Stimulated activated naive B cell treated with anti-CD40 and anti-IgM and Interleukin-4, amounts not matched to agents 10 μg/mL and 1 μg/mL and 100 μg/mL, for 72 hours (primary cell): ENCODE measurements at regions not wholly inside any gene's neighbourhood (a gene's known extent, or its start where the extent isn't known, plus 50 kb on each side); places are given as distances from the start of the nearest gene placed in this dataset.

Source experiments
- ATAC-seq, 2 donors: fragments of 150-1000 bp; cut with Tn5 transposase; replicated peaks; 2 replicates each; pipeline ENCODE4 v1.10.0; 2021; ENCODE audit warnings: moderate library complexity in 1 of 2
- DNase-seq: peaks from one replicate; pipeline ENCODE4 v3.0.0; 2021
- H3K27ac Mint-ChIP-seq: one replicate; pipeline ENCODE4 v1.8.0; 2022; ENCODE audit warnings: mild to moderate bottlenecking, mixed read lengths
- H3K27me3 Mint-ChIP-seq, 2 donors: one replicate each; pipeline ENCODE4 v1.8.0; 2022; ENCODE audit warnings: mixed read lengths in 2 of 2
- H3K36me3 Mint-ChIP-seq, 2 donors: one replicate each; pipeline ENCODE4 v1.8.0; 2022; ENCODE audit warnings: mixed read lengths in 2 of 2, mild to moderate bottlenecking in 1 of 2
- H3K4me1 Mint-ChIP-seq, 2 donors: one replicate each; pipeline ENCODE4 v1.8.0; 2022; ENCODE audit warnings: mixed read lengths in 2 of 2, mild to moderate bottlenecking in 1 of 2
- H3K4me3 Mint-ChIP-seq, 2 donors: one replicate each; pipeline ENCODE4 v1.8.0; 2022; ENCODE audit warnings: mild to moderate bottlenecking in 2 of 2, mixed read lengths in 2 of 2, moderate library complexity in 1 of 2
- H3K9me3 Mint-ChIP-seq, 2 donors: one replicate each; pipeline ENCODE4 v1.8.0; 2022; ENCODE audit warnings: mixed read lengths in 2 of 2, mild to moderate bottlenecking in 1 of 2

- Mint-ChIP-seq H3K36me3 (no peaks in the 10 kb centered on the region), H3K4me3 (no peak overlapping the region), H3K27me3 (no peaks in the 10 kb centered on the region), H3K4me1 (peaks cover 15 to 28% of the 10 kb centered on the region in 2 donors), H3K27ac (peak overlapping the region; percentile 2), H3K9me3 (no peaks in the 10 kb centered on the region)
- ATAC-seq = peak; percentile 54 to 78
- no peak for DNase-seq
Observed at GRCh38 chr6:90445533-90446108, 141.3 kb downstream of the MAP3K7 start.

GRCh38 chr6:90444160-90444714 is 142.6 kb downstream of the MAP3K7 start:
- H3K4me3 Mint-ChIP-seq = no peak overlapping the region
- DNase-seq (no peak), ATAC-seq (no peak)
- no peaks in the 10 kb centered on the region for H3K27me3 Mint-ChIP-seq
- peaks cover 20 to 28% of the 10 kb centered on the region in 2 donors for H3K4me1 Mint-ChIP-seq
- no peak overlapping the region for H3K27ac Mint-ChIP-seq
- H3K9me3 Mint-ChIP-seq = no peaks in the 10 kb centered on the region
- no peaks in the 10 kb centered on the region for H3K36me3 Mint-ChIP-seq

GRCh38 chr6:90442366-90442765 is 144.5 kb downstream of the MAP3K7 start:
- Mint-ChIP-seq H3K9me3 (no peaks in the 10 kb centered on the region), H3K27me3 (no peaks in the 10 kb centered on the region), H3K4me1 (peaks cover 20 to 28% of the 10 kb centered on the region in 2 donors), H3K27ac (no peak overlapping the region), H3K4me3 (no peak overlapping the region), H3K36me3 (no peaks in the 10 kb centered on the region)
- DNase-seq (no peak), ATAC-seq (no peak)

GRCh38 chr6:90440586-90441283 is 144.1 kb upstream of the BACH2 start:
- Mint-ChIP-seq H3K27me3 (no peaks in the 10 kb centered on the region), H3K4me3 (no peak overlapping the region), H3K27ac (no peak overlapping the region), H3K9me3 (no peaks in the 10 kb centered on the region), H3K36me3 (no peaks in the 10 kb centered on the region), H3K4me1 (peaks cover 14 to 16% of the 10 kb centered on the region in 2 donors)
- ATAC-seq (no peak), DNase-seq (no peak)

GRCh38 chr6:90439586-90439985 is 142.9 kb upstream of the BACH2 start:
- ATAC-seq (no peak), DNase-seq (no peak)
- no peak overlapping the region for H3K4me3 Mint-ChIP-seq
- no peaks in the 10 kb centered on the region for H3K27me3 Mint-ChIP-seq
- H3K4me1 Mint-ChIP-seq = peaks cover 4 to 8% of the 10 kb centered on the region in 2 donors
- peaks cover 0 to 4% of the 10 kb centered on the region in 2 donors for H3K36me3 Mint-ChIP-seq
- H3K27ac Mint-ChIP-seq = no peak overlapping the region
- H3K9me3 Mint-ChIP-seq = no peaks in the 10 kb centered on the region

GRCh38 chr6:90436403-90436802 is 139.8 kb upstream of the BACH2 start:
- ATAC-seq (no peak), DNase-seq (no peak)
- H3K4me3 Mint-ChIP-seq = no peak overlapping the region
- no peak overlapping the region for H3K27ac Mint-ChIP-seq
- peaks cover 8 to 16% of the 10 kb centered on the region in 2 donors for H3K9me3 Mint-ChIP-seq
- no peaks in the 10 kb centered on the region for H3K27me3 Mint-ChIP-seq
- peaks cover 11 to 17% of the 10 kb centered on the region in 2 donors for H3K36me3 Mint-ChIP-seq
- peaks cover 0 to 5% of the 10 kb centered on the region in 2 donors for H3K4me1 Mint-ChIP-seq

- Mint-ChIP-seq H3K27me3 (no peaks in the 10 kb centered on the region), H3K9me3 (peaks cover 10 to 20% of the 10 kb centered on the region in 2 donors), H3K27ac (no peak overlapping the region), H3K4me1 (peaks cover 0 to 5% of the 10 kb centered on the region in 2 donors), H3K4me3 (no peak overlapping the region), H3K36me3 (peaks cover 14 to 18% of the 10 kb centered on the region in 2 donors)
- ATAC-seq (no peak), DNase-seq (no peak)
Observed at GRCh38 chr6:90435207-90435899, 138.7 kb upstream of the BACH2 start.

- H3K4me1 Mint-ChIP-seq = no peaks in the 10 kb centered on the region
Observed at GRCh38 chr6:90434094-90434493, 137.5 kb upstream of the BACH2 start.

GRCh38 chr6:90432937-90433336 is 136.3 kb upstream of the BACH2 start:
- Mint-ChIP-seq H3K36me3 (peaks cover 19 to 26% of the 10 kb centered on the region in 2 donors), H3K4me3 (no peak overlapping the region), H3K9me3 (peaks cover 21 to 26% of the 10 kb centered on the region in 2 donors), H3K4me1 (no peaks in the 10 kb centered on the region), H3K27ac (no peak overlapping the region), H3K27me3 (no peaks in the 10 kb centered on the region)
- DNase-seq = no peak
- ATAC-seq = peak in 1 of 2 donors; percentile 42

More at GRCh38 chr6:90434094-90434493, 137.5 kb upstream of the BACH2 start:
- no peaks in the 10 kb centered on the region for H3K27me3 Mint-ChIP-seq
- H3K36me3 Mint-ChIP-seq = peaks cover 19 to 26% of the 10 kb centered on the region in 2 donors
- no peak overlapping the region for H3K4me3 Mint-ChIP-seq
- no peak overlapping the region for H3K27ac Mint-ChIP-seq
- peaks cover 19 to 26% of the 10 kb centered on the region in 2 donors for H3K9me3 Mint-ChIP-seq
- DNase-seq (no peak), ATAC-seq (no peak)

- H3K4me3 Mint-ChIP-seq = no peak overlapping the region
- no peaks in the 10 kb centered on the region for H3K4me1 Mint-ChIP-seq
- ATAC-seq = no peak
- peaks cover 19 to 26% of the 10 kb centered on the region in 2 donors for H3K36me3 Mint-ChIP-seq
- no peak overlapping the region for H3K27ac Mint-ChIP-seq
- H3K27me3 Mint-ChIP-seq = no peaks in the 10 kb centered on the region
- peaks cover 21 to 26% of the 10 kb centered on the region in 2 donors for H3K9me3 Mint-ChIP-seq
- DNase-seq = no peak
Observed at GRCh38 chr6:90432041-90432775, 135.6 kb upstream of the BACH2 start.

- H3K36me3 Mint-ChIP-seq = peaks cover 19 to 26% of the 10 kb centered on the region in 2 donors
- ATAC-seq (no peak), DNase-seq (no peak)
- H3K4me3 Mint-ChIP-seq = no peak overlapping the region
- H3K9me3 Mint-ChIP-seq = peaks cover 21 to 26% of the 10 kb centered on the region in 2 donors
- H3K27me3 Mint-ChIP-seq = no peaks in the 10 kb centered on the region
- no peak overlapping the region for H3K27ac Mint-ChIP-seq
- no peaks in the 10 kb centered on the region for H3K4me1 Mint-ChIP-seq
Observed at GRCh38 chr6:90431576-90431975, 134.9 kb upstream of the BACH2 start.

- Mint-ChIP-seq H3K27me3 (no peaks in the 10 kb centered on the region), H3K4me3 (no peak overlapping the region), H3K9me3 (peaks cover 21 to 26% of the 10 kb centered on the region in 2 donors), H3K27ac (no peak overlapping the region), H3K4me1 (peaks cover 11 to 14% of the 10 kb centered on the region in 2 donors), H3K36me3 (peaks cover 19 to 23% of the 10 kb centered on the region in 2 donors)
- no peak for ATAC-seq
- no peak for DNase-seq
Observed at GRCh38 chr6:90429713-90430112, 133.1 kb upstream of the BACH2 start.

GRCh38 chr6:90428514-90428913 is 131.9 kb upstream of the BACH2 start:
- no peak for DNase-seq
- Mint-ChIP-seq H3K4me1 (peaks cover 11 to 14% of the 10 kb centered on the region in 2 donors), H3K27me3 (no peaks in the 10 kb centered on the region), H3K27ac (no peak overlapping the region), H3K9me3 (peaks cover 14 to 19% of the 10 kb centered on the region in 2 donors), H3K36me3 (peaks cover 12 to 15% of the 10 kb centered on the region in 2 donors), H3K4me3 (no peak overlapping the region)
- no peak for ATAC-seq

GRCh38 chr6:90425161-90425641 is 128.6 kb upstream of the BACH2 start:
- peak; percentile 92 to 96 for ATAC-seq
- H3K36me3 Mint-ChIP-seq = peaks cover 3 to 6% of the 10 kb centered on the region in 2 donors
- H3K27ac Mint-ChIP-seq = peak overlapping the region; percentile 81
- H3K9me3 Mint-ChIP-seq = peaks cover 4 to 9% of the 10 kb centered on the region in 2 donors
- no peaks in the 10 kb centered on the region for H3K27me3 Mint-ChIP-seq
- DNase-seq = no peak
- peaks cover 11 to 14% of the 10 kb centered on the region in 2 donors for H3K4me1 Mint-ChIP-seq
- peak overlapping the region; percentile 70 to 72 for H3K4me3 Mint-ChIP-seq
